ENCODE measurements at regions not wholly inside any gene's neighbourhood (a gene's known extent, or its start where the extent isn't known, plus 50 kb on each side); places are given as distances from the start of the nearest gene placed in this dataset.

DNA sequence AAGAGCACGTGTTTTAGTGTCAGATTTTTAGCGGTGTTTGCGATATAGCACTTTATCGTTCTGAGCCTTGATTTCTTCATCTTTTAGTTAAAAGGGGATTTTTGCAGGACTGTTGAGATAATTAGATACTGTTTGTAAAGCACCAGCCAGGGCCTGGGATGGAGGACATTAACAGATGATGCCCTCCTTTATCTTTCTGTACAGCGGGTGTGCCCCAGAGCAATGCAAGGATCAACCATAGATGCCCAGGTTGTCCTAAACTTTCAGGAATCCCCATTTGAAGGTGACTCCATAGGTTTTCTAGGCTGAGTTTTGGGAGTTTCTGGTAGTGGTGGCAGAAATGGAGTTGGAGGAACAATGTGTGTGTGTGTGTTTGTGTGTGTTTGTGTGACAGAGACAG is 97.0 kb upstream of the SPRED2 start:
- TF ChIP-seq, protein P1, sequence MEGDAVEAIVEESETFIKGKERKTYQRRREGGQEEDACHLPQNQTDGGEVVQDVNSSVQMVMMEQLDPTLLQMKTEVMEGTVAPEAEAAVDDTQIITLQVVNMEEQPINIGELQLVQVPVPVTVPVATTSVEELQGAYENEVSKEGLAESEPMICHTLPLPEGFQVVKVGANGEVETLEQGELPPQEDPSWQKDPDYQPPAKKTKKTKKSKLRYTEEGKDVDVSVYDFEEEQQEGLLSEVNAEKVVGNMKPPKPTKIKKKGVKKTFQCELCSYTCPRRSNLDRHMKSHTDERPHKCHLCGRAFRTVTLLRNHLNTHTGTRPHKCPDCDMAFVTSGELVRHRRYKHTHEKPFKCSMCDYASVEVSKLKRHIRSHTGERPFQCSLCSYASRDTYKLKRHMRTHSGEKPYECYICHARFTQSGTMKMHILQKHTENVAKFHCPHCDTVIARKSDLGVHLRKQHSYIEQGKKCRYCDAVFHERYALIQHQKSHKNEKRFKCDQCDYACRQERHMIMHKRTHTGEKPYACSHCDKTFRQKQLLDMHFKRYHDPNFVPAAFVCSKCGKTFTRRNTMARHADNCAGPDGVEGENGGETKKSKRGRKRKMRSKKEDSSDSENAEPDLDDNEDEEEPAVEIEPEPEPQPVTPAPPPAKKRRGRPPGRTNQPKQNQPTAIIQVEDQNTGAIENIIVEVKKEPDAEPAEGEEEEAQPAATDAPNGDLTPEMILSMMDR (IDR thresholded peaks at IDR 0.05; ENCODE audit: poor library complexity): no peak
- TF ChIP-seq EZH2phosphoT487 (IDR thresholded peaks at IDR 0.05; ENCODE audit: low read depth, severe bottlenecking, unreplicated experiment): no peak
- TF ChIP-seq EZH2 (IDR thresholded peaks at IDR 0.05; ENCODE audit: borderline replicate concordance): no peak
